ENCODE measurements at regions not wholly inside any gene's neighbourhood (a gene's known extent, or its start where the extent isn't known, plus 50 kb on each side); places are given as distances from the start of the nearest gene placed in this dataset.
A peak's percentile ranks its signal among the peaks of the same experiment; 100 is the strongest.

DNA sequence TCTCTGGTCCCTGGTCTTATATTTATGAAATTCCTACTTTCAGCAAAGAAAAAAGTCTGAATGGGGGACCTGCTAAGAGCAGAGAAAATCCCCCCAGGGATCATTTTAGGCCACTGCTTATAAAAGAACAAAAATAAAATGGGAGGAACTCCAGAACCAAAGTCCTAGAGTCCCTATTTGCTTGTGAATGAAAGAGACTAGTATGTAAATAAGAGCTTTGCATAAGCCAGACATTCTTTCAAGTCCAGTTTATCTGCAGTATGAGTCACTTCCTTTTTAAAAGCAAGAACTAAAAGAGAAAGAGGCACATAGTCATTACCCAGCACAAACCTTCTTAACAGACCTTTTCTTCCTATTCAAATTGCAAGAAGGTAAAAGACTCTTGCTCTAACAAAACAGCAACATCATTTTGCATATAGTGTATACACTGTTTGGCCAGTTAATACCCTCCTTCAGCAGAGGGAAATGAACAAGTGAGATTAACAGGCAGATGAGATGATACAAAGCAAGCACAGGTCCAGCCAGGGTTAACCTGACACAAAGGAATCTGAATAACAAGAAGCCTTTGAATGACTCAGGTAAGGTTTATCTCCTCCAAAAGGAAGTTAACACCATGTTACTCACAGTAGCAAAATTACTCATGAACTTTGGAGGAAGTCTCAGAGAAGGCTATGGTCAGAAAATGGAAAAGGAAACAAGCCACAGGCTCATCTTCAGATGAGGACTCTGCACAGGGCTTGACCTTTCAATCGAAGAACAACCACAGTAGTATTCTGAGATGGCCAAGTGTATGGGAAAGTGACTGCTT is 87.3 kb downstream of the PHLDA1 start:
- Histone ChIP-seq H3K9ac (peak overlapping the region; percentile 62), H3K9me3 (no peaks in the 10 kb centered on the region), H4K20me1 (ENCODE audit: insufficient read depth) (no peaks in the 10 kb centered on the region), H3K27ac (ENCODE audit: low read depth in 2 of 2, low read length in 1 of 2) (peak overlapping the region; percentile 85 to 96), H2AFZ (ENCODE audit: low read depth) (peak overlapping the region; percentile 64), H3K4me1 (ENCODE audit: control insufficient read depth in 1 of 2, insufficient read depth in 2 of 2, low read depth in 1 of 2, low read length in 1 of 2) (peaks cover 0 to 5% of the 10 kb centered on the region in 2 experiments; a peak in 1 of 4 replicates), H3K4me2 (peak overlapping the region; percentile 53), H3K4me3 (ENCODE audit: low read depth in 2 of 2, low read length in 1 of 2) (peak overlapping the region in 1 of 2 experiments; percentile 13; a peak in 1 of 4 replicates), H3F3A (replicated peaks; ENCODE audit: insufficient read depth) (peaks cover 30% of the 10 kb centered on the region), H3K9me2 (no peaks in the 10 kb centered on the region), H3K27me3 (ENCODE audit: insufficient read depth) (no peaks in the 10 kb centered on the region), H3K36me3 (replicated peaks in 1 of 2; ENCODE audit: control insufficient read depth in 1 of 2, insufficient read depth in 2 of 2, low read length in 1 of 2) (no peaks in the 10 kb centered on the region), H3K79me2 (ENCODE audit: insufficient read depth) (no peaks in the 10 kb centered on the region)
- ChIA-PET POLR2A (no interaction called here), CTCF (no interaction called here)
- no peak for DNase-seq
- WGBS (ENCODE audit: low lambda C conversion rate), result 7% methylated on average over 1 of the region's 1 CpG
- TF ChIP-seq MXI1 (IDR thresholded peaks at IDR 0.05; ENCODE audit: low read depth, low read length) (no peak), FOXM1 (IDR thresholded peaks at IDR 0.05; ENCODE audit: low read depth) (peak; percentile 57; the same call in 1 of the 2 replicates), RXRA (IDR thresholded peaks at IDR 0.05; ENCODE audit: borderline replicate concordance, low read depth) (peak; percentile 87), FOXJ3 (CRISPR knock-in tag; IDR thresholded peaks at IDR 0.05) (no peak), EZH2phosphoT487 (IDR thresholded peaks at IDR 0.05; ENCODE audit: borderline replicate concordance, low read depth) (no peak), RCOR1 (IDR thresholded peaks at IDR 0.05; ENCODE audit: low read length) (no peak), TCF12 (IDR thresholded peaks at IDR 0.05) (peak; percentile 81), RFX5 (IDR thresholded peaks at IDR 0.05; ENCODE audit: low read length) (no peak), SIN3A (IDR thresholded peaks at IDR 0.05; ENCODE audit: borderline replicate concordance, low read depth, low read length) (0 out of 2 replicates have a peak, but pooled peaks have one; percentile 22), RAD21 (IDR thresholded peaks at IDR 0.05; ENCODE audit: low read length) (no peak), JUND (IDR thresholded peaks at IDR 0.05) (peak; percentile 73), MEF2A (IDR thresholded peaks at IDR 0.05; ENCODE audit: borderline replicate concordance, low read depth) (peak; percentile 49; the same call in 1 of the 2 replicates), YY1 (IDR thresholded peaks at IDR 0.05; ENCODE audit: low read depth) (no peak; the same call in 1 of the 2 replicates), FOSL2 (IDR thresholded peaks at IDR 0.05; ENCODE audit: borderline replicate concordance, low read depth) (peak; percentile 86), GATA2 (CRISPR knock-in tag; IDR thresholded peaks at IDR 0.05) (no peak), SMC3 (IDR thresholded peaks at IDR 0.05; ENCODE audit: low read depth, low read length) (no peak), NFIC (IDR thresholded peaks at IDR 0.05; ENCODE audit: borderline replicate concordance) (peak; percentile 26), TEAD4 (IDR thresholded peaks at IDR 0.05; ENCODE audit: borderline replicate concordance, insufficient read depth) (peak; percentile 35; the same call in 1 of the 2 replicates), CHD2 (IDR thresholded peaks at IDR 0.05; ENCODE audit: low read length, partially characterized antibody) (no peak), NRF1 (IDR thresholded peaks at IDR 0.05; ENCODE audit: low read depth, low read length) (no peak)
- TF ChIP-seq, protein P1, sequence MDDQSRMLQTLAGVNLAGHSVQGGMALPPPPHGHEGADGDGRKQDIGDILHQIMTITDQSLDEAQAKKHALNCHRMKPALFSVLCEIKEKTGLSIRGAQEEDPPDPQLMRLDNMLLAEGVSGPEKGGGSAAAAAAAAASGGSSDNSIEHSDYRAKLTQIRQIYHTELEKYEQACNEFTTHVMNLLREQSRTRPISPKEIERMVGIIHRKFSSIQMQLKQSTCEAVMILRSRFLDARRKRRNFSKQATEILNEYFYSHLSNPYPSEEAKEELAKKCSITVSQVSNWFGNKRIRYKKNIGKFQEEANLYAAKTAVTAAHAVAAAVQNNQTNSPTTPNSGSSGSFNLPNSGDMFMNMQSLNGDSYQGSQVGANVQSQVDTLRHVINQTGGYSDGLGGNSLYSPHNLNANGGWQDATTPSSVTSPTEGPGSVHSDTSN (IDR thresholded peaks at IDR 0.05), result peak; percentile 31
- TF ChIP-seq, protein P2, sequence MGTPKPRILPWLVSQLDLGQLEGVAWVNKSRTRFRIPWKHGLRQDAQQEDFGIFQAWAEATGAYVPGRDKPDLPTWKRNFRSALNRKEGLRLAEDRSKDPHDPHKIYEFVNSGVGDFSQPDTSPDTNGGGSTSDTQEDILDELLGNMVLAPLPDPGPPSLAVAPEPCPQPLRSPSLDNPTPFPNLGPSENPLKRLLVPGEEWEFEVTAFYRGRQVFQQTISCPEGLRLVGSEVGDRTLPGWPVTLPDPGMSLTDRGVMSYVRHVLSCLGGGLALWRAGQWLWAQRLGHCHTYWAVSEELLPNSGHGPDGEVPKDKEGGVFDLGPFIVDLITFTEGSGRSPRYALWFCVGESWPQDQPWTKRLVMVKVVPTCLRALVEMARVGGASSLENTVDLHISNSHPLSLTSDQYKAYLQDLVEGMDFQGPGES (IDR thresholded peaks at IDR 0.05; ENCODE audit: low read depth, low read length), result no peak
- TF ChIP-seq, protein P3, sequence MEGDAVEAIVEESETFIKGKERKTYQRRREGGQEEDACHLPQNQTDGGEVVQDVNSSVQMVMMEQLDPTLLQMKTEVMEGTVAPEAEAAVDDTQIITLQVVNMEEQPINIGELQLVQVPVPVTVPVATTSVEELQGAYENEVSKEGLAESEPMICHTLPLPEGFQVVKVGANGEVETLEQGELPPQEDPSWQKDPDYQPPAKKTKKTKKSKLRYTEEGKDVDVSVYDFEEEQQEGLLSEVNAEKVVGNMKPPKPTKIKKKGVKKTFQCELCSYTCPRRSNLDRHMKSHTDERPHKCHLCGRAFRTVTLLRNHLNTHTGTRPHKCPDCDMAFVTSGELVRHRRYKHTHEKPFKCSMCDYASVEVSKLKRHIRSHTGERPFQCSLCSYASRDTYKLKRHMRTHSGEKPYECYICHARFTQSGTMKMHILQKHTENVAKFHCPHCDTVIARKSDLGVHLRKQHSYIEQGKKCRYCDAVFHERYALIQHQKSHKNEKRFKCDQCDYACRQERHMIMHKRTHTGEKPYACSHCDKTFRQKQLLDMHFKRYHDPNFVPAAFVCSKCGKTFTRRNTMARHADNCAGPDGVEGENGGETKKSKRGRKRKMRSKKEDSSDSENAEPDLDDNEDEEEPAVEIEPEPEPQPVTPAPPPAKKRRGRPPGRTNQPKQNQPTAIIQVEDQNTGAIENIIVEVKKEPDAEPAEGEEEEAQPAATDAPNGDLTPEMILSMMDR (IDR thresholded peaks at IDR 0.05), result no peak
- TF ChIP-seq, protein P4, sequence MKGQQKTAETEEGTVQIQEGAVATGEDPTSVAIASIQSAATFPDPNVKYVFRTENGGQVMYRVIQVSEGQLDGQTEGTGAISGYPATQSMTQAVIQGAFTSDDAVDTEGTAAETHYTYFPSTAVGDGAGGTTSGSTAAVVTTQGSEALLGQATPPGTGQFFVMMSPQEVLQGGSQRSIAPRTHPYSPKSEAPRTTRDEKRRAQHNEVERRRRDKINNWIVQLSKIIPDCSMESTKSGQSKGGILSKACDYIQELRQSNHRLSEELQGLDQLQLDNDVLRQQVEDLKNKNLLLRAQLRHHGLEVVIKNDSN (IDR thresholded peaks at IDR 0.05; ENCODE audit: borderline replicate concordance, low read depth), result no peak
- TF ChIP-seq, protein P5, sequence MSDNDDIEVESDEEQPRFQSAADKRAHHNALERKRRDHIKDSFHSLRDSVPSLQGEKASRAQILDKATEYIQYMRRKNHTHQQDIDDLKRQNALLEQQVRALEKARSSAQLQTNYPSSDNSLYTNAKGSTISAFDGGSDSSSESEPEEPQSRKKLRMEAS (IDR thresholded peaks at IDR 0.05; ENCODE audit: low read depth), result 0 out of 2 replicates have a peak, but pooled peaks have one; percentile 35
